ENCODE measurements at regions not wholly inside any gene's neighbourhood (a gene's known extent, or its start where the extent isn't known, plus 50 kb on each side); places are given as distances from the start of the nearest gene placed in this dataset.

GRCh38 chr12:74328623-74329022 lies 209.0 kb upstream of the ATXN7L3B start:
- Histone ChIP-seq H3K9me2 (ENCODE audit: insufficient read depth) (no peaks in the 10 kb centered on the region), H3F3A (ENCODE audit: insufficient read depth) (no peaks in the 10 kb centered on the region), H2AFZ (no peak overlapping the region), H3K27me3 (replicated peaks; ENCODE audit: insufficient read depth) (no peaks in the 10 kb centered on the region), H3K9me3 (ENCODE audit: low read depth) (no peaks in the 10 kb centered on the region), H3K9ac (no peak overlapping the region), H3K4me1 (ENCODE audit: insufficient read depth) (no peaks in the 10 kb centered on the region), H3K27ac (no peak overlapping the region), H3K4me2 (ENCODE audit: unreplicated experiment) (no peak overlapping the region), H3K36me3 (ENCODE audit: low read depth) (no peaks in the 10 kb centered on the region), H3K79me2 (ENCODE audit: insufficient read depth) (no peaks in the 10 kb centered on the region), H4K20me1 (ENCODE audit: insufficient read depth) (no peaks in the 10 kb centered on the region), H3K4me3 (no peak overlapping the region)
- TF ChIP-seq EZH2phosphoT487 (IDR thresholded peaks at IDR 0.05; ENCODE audit: insufficient read depth, low read depth) (no peak), EZH2 (IDR thresholded peaks at IDR 0.05; ENCODE audit: insufficient read depth, poor library complexity, severe bottlenecking) (no peak)
- WGBS, 2 experiments (ENCODE audit: low coverage in 1 of 2, low lambda C conversion rate in 2 of 2, missing lambda C conversion rate in 2 of 2): 31 to 49% methylated on average over 2 of the region's 2 CpGs
- DNase-seq: no peak
- in situ Hi-C loops (cut with MboI): no loop called here

GRCh38 chr12:74334780-74335179 lies 202.9 kb upstream of the ATXN7L3B start:
- no peak overlapping the region for H3K27ac ChIP-seq
- H2AFZ ChIP-seq: no peak overlapping the region
- in situ Hi-C loops (cut with MboI): no loop called here
- no peak overlapping the region for H3K4me3 ChIP-seq
- no peaks in the 10 kb centered on the region for H4K20me1 ChIP-seq (ENCODE audit: insufficient read depth)
- H3F3A ChIP-seq (ENCODE audit: insufficient read depth): no peaks in the 10 kb centered on the region
- no peaks in the 10 kb centered on the region for H3K9me2 ChIP-seq (ENCODE audit: insufficient read depth)
- no peak overlapping the region for H3K9ac ChIP-seq
- no peaks in the 10 kb centered on the region for H3K36me3 ChIP-seq (ENCODE audit: low read depth)
- H3K4me2 ChIP-seq (ENCODE audit: unreplicated experiment): no peak overlapping the region
- no peaks in the 10 kb centered on the region for H3K4me1 ChIP-seq (ENCODE audit: insufficient read depth)
- no peaks in the 10 kb centered on the region for H3K79me2 ChIP-seq (ENCODE audit: insufficient read depth)
- TF ChIP-seq EZH2phosphoT487 (IDR thresholded peaks at IDR 0.05; ENCODE audit: insufficient read depth, low read depth) (no peak), EZH2 (IDR thresholded peaks at IDR 0.05; ENCODE audit: insufficient read depth, poor library complexity, severe bottlenecking) (no peak)
- no peak for DNase-seq
- no peaks in the 10 kb centered on the region for H3K9me3 ChIP-seq (ENCODE audit: low read depth)
- no peaks in the 10 kb centered on the region for H3K27me3 ChIP-seq (replicated peaks; ENCODE audit: insufficient read depth)

GRCh38 chr12:74337951-74338350 lies 199.7 kb upstream of the ATXN7L3B start:
- no peak overlapping the region for H3K9ac ChIP-seq
- no peaks in the 10 kb centered on the region for H3K9me3 ChIP-seq (ENCODE audit: low read depth)
- DNase-seq: peak; percentile 5
- no peak overlapping the region for H2AFZ ChIP-seq
- WGBS, 2 experiments (ENCODE audit: low coverage in 1 of 2, low lambda C conversion rate in 2 of 2, missing lambda C conversion rate in 2 of 2): 0 to 2% methylated on average over 1 of the region's 1 CpG
- no peak overlapping the region for H3K4me3 ChIP-seq
- no peak overlapping the region for H3K27ac ChIP-seq
- TF ChIP-seq EZH2 (IDR thresholded peaks at IDR 0.05; ENCODE audit: insufficient read depth, poor library complexity, severe bottlenecking) (no peak), EZH2phosphoT487 (IDR thresholded peaks at IDR 0.05; ENCODE audit: insufficient read depth, low read depth) (no peak)
- H3K4me1 ChIP-seq (ENCODE audit: insufficient read depth): no peaks in the 10 kb centered on the region
- H3K36me3 ChIP-seq (ENCODE audit: low read depth): no peaks in the 10 kb centered on the region
- in situ Hi-C loops (cut with MboI): no loop called here
- no peaks in the 10 kb centered on the region for H3K9me2 ChIP-seq (ENCODE audit: insufficient read depth)
- no peaks in the 10 kb centered on the region for H3K27me3 ChIP-seq (replicated peaks; ENCODE audit: insufficient read depth)
- no peaks in the 10 kb centered on the region for H3K79me2 ChIP-seq (ENCODE audit: insufficient read depth)
- no peak overlapping the region for H3K4me2 ChIP-seq (ENCODE audit: unreplicated experiment)
- no peaks in the 10 kb centered on the region for H3F3A ChIP-seq (ENCODE audit: insufficient read depth)
- no peaks in the 10 kb centered on the region for H4K20me1 ChIP-seq (ENCODE audit: insufficient read depth)

- H3K9me2 ChIP-seq (ENCODE audit: insufficient read depth): no peaks in the 10 kb centered on the region
- H3K9me3 ChIP-seq (ENCODE audit: low read depth): peaks cover 4% of the 10 kb centered on the region
- no peak overlapping the region for H3K9ac ChIP-seq
- H3F3A ChIP-seq (ENCODE audit: insufficient read depth): no peaks in the 10 kb centered on the region
- no peaks in the 10 kb centered on the region for H3K36me3 ChIP-seq (ENCODE audit: low read depth)
- 0 to 2% methylated on average over 2 of the region's 2 CpGs for WGBS, 2 experiments (ENCODE audit: low coverage in 1 of 2, low lambda C conversion rate in 2 of 2, missing lambda C conversion rate in 2 of 2)
- no peak overlapping the region for H3K4me2 ChIP-seq (ENCODE audit: unreplicated experiment)
- TF ChIP-seq EZH2 (IDR thresholded peaks at IDR 0.05; ENCODE audit: insufficient read depth, poor library complexity, severe bottlenecking) (no peak), EZH2phosphoT487 (IDR thresholded peaks at IDR 0.05; ENCODE audit: insufficient read depth, low read depth) (no peak)
- DNase-seq: no peak
- in situ Hi-C loops (cut with MboI): no loop called here
- H4K20me1 ChIP-seq (ENCODE audit: insufficient read depth): no peaks in the 10 kb centered on the region
- no peaks in the 10 kb centered on the region for H3K79me2 ChIP-seq (ENCODE audit: insufficient read depth)
- no peak overlapping the region for H2AFZ ChIP-seq
- no peaks in the 10 kb centered on the region for H3K27me3 ChIP-seq (replicated peaks; ENCODE audit: insufficient read depth)
- H3K27ac ChIP-seq: no peak overlapping the region
- no peaks in the 10 kb centered on the region for H3K4me1 ChIP-seq (ENCODE audit: insufficient read depth)
- no peak overlapping the region for H3K4me3 ChIP-seq
Measured at GRCh38 chr12:74339211-74339610, 198.4 kb upstream of the ATXN7L3B start.

GRCh38 chr12:74349925-74350324 lies 187.7 kb upstream of the ATXN7L3B start:
- Histone ChIP-seq H3K9me2 (ENCODE audit: insufficient read depth) (no peaks in the 10 kb centered on the region), H3K4me2 (ENCODE audit: unreplicated experiment) (no peak overlapping the region), H4K20me1 (ENCODE audit: insufficient read depth) (no peaks in the 10 kb centered on the region), H3K4me3 (no peak overlapping the region), H2AFZ (no peak overlapping the region), H3K79me2 (ENCODE audit: insufficient read depth) (no peaks in the 10 kb centered on the region), H3K36me3 (ENCODE audit: low read depth) (no peaks in the 10 kb centered on the region), H3F3A (ENCODE audit: insufficient read depth) (no peaks in the 10 kb centered on the region), H3K4me1 (ENCODE audit: insufficient read depth) (no peaks in the 10 kb centered on the region), H3K27ac (no peak overlapping the region), H3K27me3 (replicated peaks; ENCODE audit: insufficient read depth) (no peaks in the 10 kb centered on the region), H3K9ac (no peak overlapping the region), H3K9me3 (ENCODE audit: low read depth) (peaks cover 5% of the 10 kb centered on the region)
- 0 to 1% methylated on average over 3 of the region's 3 CpGs for WGBS, 2 experiments (ENCODE audit: low coverage in 1 of 2, low lambda C conversion rate in 2 of 2, missing lambda C conversion rate in 2 of 2)
- TF ChIP-seq EZH2phosphoT487 (IDR thresholded peaks at IDR 0.05; ENCODE audit: insufficient read depth, low read depth): no peak
- no peak for TF ChIP-seq EZH2 (IDR thresholded peaks at IDR 0.05; ENCODE audit: insufficient read depth, poor library complexity, severe bottlenecking)
- DNase-seq: peak; percentile 0
- in situ Hi-C loops (cut with MboI): no loop called here

Measured in GM23248 (cell line).